ENCODE measurements at regions not wholly inside any gene's neighbourhood (a gene's known extent, or its start where the extent isn't known, plus 50 kb on each side); places are given as distances from the start of the nearest gene placed in this dataset.

DNA sequence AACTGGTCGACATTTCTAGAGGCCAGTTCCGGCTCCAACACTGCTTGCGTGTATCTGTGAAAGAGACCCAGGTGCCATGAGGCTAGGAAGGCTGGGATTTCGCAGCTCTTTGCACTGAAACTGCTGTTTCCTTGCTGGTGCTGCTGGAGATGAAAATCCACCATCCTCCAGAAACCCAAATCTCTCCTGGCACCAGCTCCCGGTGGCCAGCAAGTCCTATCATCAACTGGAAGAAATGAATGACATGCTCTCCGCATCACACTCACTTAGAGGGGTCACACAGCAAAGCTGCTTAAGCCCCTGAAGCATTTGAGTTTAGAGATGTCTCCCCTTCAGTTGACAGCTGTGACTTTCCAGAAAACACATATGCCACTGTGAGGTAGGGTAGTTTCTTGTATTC, 471.8 kb upstream of the PROK2 start:
- Mint-ChIP-seq H3K27me3 (ENCODE audit: low read depth) (peaks cover 5% of the 10 kb centered on the region), H3K27ac (no peak overlapping the region), H3K9me3 (peaks cover 10 to 11% of the 10 kb centered on the region in 2 experiments; a peak in 4 of 5 replicates), H3K36me3 (ENCODE audit: insufficient read depth in 1 of 3, low read depth in 3 of 3) (peaks cover 6% of the 10 kb centered on the region in 3 experiments; a peak in 6 of 7 replicates), H3K4me3 (no peak overlapping the region), H3K4me1 (peaks cover 23 to 27% of the 10 kb centered on the region in 2 experiments)
- H3K9me3 ChIP-seq (ENCODE audit: control insufficient read depth, low read depth, low read length): peaks cover 6% of the 10 kb centered on the region
- no peak overlapping the region for H3K18ac ChIP-seq (ENCODE audit: insufficient read length, low read depth, low read length)
- WGBS (ENCODE audit: extremely low coverage, insufficient read length, low lambda C conversion rate): no CpG with 5 or more reads among the region's 6 CpGs
- no peaks in the 10 kb centered on the region for H4K20me1 ChIP-seq (ENCODE audit: control insufficient read depth, insufficient read depth, insufficient read length)
- TF ChIP-seq, protein P1, sequence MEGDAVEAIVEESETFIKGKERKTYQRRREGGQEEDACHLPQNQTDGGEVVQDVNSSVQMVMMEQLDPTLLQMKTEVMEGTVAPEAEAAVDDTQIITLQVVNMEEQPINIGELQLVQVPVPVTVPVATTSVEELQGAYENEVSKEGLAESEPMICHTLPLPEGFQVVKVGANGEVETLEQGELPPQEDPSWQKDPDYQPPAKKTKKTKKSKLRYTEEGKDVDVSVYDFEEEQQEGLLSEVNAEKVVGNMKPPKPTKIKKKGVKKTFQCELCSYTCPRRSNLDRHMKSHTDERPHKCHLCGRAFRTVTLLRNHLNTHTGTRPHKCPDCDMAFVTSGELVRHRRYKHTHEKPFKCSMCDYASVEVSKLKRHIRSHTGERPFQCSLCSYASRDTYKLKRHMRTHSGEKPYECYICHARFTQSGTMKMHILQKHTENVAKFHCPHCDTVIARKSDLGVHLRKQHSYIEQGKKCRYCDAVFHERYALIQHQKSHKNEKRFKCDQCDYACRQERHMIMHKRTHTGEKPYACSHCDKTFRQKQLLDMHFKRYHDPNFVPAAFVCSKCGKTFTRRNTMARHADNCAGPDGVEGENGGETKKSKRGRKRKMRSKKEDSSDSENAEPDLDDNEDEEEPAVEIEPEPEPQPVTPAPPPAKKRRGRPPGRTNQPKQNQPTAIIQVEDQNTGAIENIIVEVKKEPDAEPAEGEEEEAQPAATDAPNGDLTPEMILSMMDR (conservative IDR thresholded peaks at IDR 0.05): no peak
- H3K27ac ChIP-seq (ENCODE audit: insufficient read length, low read depth, low read length): no peak overlapping the region
- H4K8ac ChIP-seq (replicated peaks; ENCODE audit: insufficient read length, low read depth, low read length): no peak overlapping the region
- H3K56ac ChIP-seq (ENCODE audit: insufficient read length, low read depth, low read length): no peak overlapping the region
- H2BK5ac ChIP-seq (ENCODE audit: insufficient read length, low read length): no peak overlapping the region
- H3K9ac ChIP-seq (ENCODE audit: extremely low read depth, insufficient read length, low read length): no peak overlapping the region
- peaks cover 5% of the 10 kb centered on the region; the same call in 1 of the 2 replicates for H3K4me1 ChIP-seq (ENCODE audit: insufficient read depth, low read length)
- no peak overlapping the region for H3K14ac ChIP-seq (ENCODE audit: insufficient read depth, low read length)
- no peak overlapping the region for H2BK12ac ChIP-seq (ENCODE audit: insufficient read length, low read depth, low read length)
- no peak overlapping the region for H2AK5ac ChIP-seq (ENCODE audit: insufficient read length, low read length)
- H2BK20ac ChIP-seq (ENCODE audit: low read depth, low read length, poor library complexity, severe bottlenecking): no peak overlapping the region
- no peaks in the 10 kb centered on the region for H3K79me1 ChIP-seq (ENCODE audit: insufficient read depth, low read depth, low read length, poor library complexity, severe bottlenecking)
- H4K91ac ChIP-seq (ENCODE audit: insufficient read length, low read depth, low read length): no peak overlapping the region
- no peaks in the 10 kb centered on the region for H3K27me3 ChIP-seq (ENCODE audit: insufficient read depth, low read length)
- DNase-seq: no peak
- no peak overlapping the region for H3T11ph ChIP-seq (ENCODE audit: low read length)
- no peak overlapping the region for H2BK15ac ChIP-seq (ENCODE audit: low read depth, low read length)
- H2AFZ ChIP-seq (ENCODE audit: low read length): no peak overlapping the region
- no peaks in the 10 kb centered on the region for H3K79me2 ChIP-seq (ENCODE audit: insufficient read depth, low read length)
- H4K5ac ChIP-seq (ENCODE audit: insufficient read length, low read depth, low read length): no peak overlapping the region
- H2BK120ac ChIP-seq (ENCODE audit: low read depth, low read length, poor library complexity, severe bottlenecking): no peak overlapping the region
- no peak overlapping the region for H3K4ac ChIP-seq (ENCODE audit: low read depth, low read length)
- no peak overlapping the region for H3K4me2 ChIP-seq (ENCODE audit: insufficient read depth, insufficient read length, low read length)
- H3K23me2 ChIP-seq (ENCODE audit: insufficient read length, low read depth, low read length, poor library complexity, severe bottlenecking): no peaks in the 10 kb centered on the region
- no peak overlapping the region for H3K23ac ChIP-seq (ENCODE audit: insufficient read length, low read depth, low read length)

Data from H9 (cell line).